HG03103 (cell line): ENCODE measurements at regions not wholly inside any gene's neighbourhood (a gene's known extent, or its start where the extent isn't known, plus 50 kb on each side); places are given as distances from the start of the nearest gene placed in this dataset.

Source experiments
- ATAC-seq: cut with Tn5 transposase; IDR thresholded peaks from one replicate; pipeline ENCODE4 v1.9.1; 2021; ENCODE audit warnings: low read depth; ENCODE audit not compliant: unreplicated experiment

DNA sequence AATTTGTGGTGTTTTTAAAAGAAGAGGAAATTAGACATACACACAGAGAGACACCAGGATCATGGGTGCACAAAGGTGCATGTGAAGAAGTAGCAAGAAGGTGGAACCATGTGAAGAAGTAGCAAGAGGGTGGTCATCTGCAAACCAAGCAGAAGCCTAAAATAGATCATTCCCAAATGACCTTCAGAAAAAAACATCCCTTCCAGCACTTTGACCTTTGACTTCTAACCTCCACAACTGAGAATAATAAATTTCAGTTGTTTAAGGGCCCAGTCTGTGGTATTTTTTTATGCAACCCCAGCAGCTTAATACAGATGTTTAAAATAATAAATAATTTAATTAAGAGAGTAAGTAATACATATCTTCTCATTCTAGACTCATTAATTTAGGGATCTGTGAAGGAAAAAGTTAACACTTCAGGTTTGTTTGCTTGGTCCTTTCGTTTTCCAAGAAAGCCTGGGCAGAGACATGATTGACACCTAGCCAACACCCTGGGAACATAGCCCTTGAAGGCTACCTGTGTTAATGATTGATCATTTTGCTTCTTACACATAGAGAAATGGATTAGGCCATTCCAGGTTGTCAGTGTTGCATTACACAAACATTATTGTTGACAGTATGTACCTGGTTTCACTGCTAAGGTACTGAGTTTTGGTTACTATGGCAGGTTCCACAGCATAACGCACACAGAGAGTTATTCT is 1331.2 kb upstream of the GBE1 start:
- no peak for ATAC-seq

DNA sequence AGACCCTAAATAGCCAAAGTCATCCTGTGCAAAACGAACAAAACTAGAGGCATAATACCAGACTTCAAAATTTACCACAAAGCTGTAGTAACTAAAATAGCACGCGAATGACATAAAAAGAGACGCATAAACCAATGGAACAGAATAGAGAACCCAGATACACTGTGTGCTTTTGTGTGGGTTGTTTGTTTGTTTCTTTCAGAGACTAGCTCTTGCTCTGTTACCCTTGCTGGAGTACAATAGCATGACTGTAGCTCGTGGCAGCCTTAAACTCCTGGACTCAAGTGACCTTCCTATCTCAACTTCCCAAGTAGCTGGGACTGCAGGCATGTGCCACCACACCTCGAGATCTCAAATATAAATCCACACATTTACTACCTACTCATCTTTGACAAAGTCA is 1314.6 kb upstream of the GBE1 start:
- no peak for ATAC-seq

DNA sequence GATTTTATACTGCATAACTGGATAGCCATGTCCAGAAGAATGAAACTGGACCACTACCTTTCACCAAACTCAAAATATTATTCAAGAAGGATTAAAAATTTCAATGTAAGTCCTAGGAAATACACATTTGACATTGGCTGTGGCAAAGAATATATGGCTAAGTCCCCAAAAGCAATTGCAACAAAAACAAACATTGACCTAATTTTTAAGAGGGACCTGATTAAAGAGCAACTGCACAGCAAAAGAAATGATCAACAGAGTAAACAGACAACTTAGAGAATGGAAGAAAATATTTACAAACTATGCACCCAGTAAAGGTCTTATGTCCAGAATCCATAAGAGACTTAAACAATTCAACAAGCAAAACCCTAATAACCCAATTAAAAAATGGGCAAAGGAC is 1313.0 kb upstream of the GBE1 start:
- no peak for ATAC-seq

DNA sequence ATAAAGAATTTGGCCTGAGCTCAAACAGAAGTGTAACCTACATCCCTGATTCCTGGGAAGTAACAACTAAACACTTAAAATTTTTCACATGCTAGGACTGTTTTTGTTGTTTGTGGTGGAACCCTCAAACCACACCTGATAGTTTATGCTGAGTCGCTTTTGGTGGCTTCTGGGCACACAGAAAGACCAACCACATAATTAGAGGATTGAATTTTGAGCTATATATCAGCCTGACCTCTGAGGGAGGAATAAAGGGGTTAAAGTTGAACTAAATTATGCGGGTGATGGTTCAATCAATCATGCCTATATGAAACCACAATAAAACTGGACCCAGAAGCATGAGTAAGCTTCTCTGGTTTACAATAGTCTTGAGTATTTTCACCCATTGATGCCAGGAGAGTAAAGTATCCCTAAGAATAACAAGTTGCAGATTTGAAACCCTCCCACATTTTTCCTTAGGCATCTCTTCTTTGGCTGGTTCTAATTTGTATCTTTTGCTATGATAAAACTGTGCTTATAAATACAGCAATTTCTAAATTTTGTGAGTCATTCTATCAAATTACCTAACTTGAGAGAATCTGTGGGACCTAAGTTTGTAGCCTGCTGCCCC is 1304.5 kb upstream of the GBE1 start:
- no peak for ATAC-seq

DNA sequence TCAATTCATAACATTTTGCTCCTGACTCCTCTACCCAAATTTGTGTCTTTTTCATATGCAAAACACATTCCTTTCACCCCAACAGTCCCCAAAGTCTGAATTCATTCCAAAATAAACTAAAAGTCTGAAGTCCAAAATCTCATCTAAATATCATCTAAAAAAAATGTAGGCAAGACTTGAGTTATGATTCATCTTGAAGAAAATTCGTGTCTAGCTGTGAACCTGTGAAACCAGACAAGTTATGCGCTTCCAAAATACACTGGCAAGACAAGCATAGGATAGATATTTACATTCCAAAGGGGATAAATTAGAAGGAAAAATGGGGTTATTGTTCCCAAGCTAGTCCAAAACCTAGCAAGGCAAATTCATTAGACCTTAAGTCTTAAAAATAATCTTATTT is 1302.0 kb upstream of the GBE1 start:
- ATAC-seq = no peak

DNA sequence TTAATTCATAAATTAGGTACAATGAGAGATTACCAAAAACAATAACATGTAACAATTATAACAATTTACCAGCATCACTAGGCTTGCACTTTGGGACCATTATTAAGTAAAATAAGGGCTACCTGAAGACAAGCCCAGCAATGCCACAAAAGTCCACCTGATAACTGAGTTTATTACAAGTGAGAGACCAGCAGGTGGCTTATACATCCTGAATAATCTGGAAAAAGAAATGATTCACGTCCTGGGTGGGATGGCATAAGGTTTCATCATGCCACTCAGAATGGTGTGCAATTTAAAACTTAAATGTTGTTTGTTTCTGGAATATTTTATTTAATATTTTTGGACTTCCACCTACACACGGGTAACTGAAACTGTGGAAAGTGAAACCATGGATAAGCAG is 1287.1 kb upstream of the GBE1 start:
- ATAC-seq = no peak

DNA sequence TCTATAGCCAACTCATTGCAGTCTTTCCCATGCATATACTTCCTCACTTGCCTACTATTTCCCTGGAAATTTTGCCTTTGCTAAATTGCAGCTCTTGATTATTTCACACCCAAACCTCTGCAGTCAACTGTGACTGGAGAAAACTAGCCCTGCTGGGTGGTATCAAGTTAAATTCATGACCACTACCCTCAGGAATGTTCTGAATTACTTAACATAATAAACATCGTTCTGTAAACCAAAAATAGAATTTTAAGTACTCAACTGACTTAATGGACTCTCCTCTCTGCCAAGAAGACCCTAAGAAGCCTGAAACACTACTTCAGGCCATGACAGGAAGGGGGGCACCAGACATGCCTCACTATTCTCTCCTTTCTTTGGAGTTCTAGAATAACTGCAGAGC is 1278.0 kb upstream of the GBE1 start:
- ATAC-seq = no peak

DNA sequence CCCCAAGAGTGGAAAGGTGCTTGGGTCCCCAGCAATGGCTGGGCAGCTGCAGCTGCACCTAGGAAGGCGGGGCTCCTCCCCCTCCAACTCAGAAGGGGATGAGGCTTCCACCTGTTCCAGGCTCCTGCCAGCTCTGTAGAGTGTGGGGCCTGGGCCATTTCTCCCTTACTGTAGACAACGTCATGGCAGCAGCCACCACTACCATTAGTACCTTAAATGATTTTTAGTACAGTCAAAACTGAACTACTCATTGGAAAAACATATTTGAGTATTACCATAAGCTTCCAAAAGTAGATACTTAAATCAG is 1274.2 kb upstream of the GBE1 start:
- no peak for ATAC-seq

DNA sequence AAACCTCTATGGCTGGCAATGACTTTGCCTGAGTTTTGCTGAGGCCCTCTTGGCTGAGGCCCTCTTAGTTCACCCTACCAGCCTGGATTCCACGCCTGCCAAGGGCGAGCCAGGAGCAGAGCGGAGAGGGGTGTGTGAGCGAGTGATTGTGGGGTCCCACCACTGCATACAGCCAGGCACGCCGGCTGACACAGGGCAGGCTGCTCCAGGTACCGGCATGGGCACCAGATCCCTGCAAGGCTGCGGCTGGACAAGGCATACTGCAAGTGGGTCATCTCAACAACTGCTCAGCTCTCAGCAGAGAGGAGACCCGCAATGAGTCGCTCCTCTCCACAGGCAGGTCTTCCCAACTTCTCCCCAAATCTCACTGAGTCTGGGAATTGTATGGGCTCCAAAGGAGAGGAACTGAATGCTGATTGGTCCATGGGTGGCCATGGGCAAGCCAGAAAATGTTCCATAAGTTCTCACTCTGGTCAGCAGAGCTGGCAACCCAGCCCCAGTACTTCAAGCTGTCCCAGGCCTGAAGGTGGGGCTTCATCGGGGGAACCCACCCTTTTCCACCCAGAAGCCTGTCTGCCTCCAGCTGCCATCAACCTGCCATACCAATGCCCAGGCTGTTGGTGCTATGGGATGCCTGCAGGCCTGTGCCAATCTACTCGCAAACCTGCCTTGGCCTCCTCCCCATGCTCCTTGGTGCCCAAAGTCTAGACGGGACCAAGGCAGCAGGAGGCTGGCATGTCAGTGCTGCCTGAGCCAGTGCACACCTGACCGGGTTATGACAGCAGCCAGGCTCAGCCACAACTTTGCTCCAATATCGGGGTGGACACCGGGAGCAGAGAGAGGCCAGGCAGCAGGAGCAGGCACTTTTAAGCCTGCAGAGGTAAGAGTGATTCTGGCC is 1273.6 kb upstream of the GBE1 start:
- ATAC-seq = no peak

DNA sequence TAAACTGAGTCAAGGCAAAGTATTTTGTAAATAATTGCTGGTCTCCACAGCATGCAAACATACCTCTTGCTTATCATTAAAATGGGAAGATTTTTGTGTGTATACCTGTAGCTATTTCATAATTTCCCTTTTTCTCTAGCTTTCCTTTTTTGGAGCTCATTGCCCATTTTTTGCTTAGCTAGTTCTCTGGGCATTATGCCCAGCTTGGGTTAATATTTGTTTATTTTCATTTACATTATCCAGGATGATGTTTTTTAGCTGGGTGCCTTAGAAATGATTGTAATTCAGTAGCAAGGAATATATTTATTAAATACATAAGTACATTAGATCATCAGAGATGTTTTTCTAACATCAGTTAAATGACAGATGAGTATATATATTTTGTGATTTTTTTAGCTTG is 1271.7 kb upstream of the GBE1 start:
- no peak for ATAC-seq

DNA sequence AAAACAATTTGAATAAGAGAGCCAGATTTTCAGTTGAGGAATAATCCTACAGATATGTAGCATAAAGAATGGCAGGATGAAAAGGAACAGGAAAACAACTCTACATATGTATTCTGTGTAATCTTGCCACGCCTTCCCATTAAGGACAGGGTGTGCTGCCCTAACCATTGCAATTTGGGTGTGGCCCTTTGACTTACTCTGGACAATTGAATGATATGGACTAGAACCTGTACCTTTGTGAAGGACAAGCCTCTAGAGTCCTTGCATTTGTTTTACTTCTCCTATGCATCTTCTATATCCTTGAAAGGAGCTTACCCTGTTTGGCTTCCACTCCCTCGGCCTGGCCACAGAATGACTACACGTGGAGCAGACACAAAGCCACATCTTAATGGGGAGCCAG is 1261.6 kb upstream of the GBE1 start:
- no peak for ATAC-seq

DNA sequence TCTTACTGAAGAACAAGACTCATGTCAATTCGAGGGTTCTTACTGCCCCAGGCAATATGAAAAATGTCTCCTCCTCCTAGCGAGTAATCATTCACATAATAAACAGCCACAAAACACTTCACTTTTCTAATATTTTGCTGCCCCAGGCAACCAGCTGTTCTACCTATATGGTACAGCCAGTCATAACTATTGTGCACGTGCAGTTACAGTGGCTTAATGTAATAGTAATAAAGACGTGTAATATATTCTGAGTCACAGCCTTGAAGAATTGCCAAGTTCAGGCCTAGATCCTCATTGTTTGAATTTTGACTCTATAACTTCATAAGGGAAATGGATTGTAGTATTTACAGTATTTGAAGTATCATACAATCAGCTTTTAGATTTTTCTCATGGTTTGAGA is 1250.0 kb upstream of the GBE1 start:
- no peak for ATAC-seq

DNA sequence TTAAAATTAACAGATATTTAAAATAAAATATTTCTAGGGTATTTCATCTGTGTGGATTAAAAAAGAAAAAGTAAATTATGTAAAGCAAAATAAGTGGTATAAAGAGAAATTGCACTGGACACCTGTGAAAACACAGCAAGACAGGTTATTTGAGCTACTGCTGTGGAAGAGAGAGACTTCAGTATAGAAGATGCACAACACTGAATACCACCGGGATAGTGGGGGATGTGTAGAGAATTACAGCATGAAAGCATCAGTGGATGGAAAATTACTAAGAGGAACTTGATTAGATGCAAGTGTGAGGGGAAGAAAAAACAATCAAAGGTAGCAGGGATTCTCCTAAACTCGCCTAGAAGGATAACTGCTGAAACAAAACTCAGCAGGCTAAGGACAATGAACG is 1242.5 kb upstream of the GBE1 start:
- no peak for ATAC-seq

DNA sequence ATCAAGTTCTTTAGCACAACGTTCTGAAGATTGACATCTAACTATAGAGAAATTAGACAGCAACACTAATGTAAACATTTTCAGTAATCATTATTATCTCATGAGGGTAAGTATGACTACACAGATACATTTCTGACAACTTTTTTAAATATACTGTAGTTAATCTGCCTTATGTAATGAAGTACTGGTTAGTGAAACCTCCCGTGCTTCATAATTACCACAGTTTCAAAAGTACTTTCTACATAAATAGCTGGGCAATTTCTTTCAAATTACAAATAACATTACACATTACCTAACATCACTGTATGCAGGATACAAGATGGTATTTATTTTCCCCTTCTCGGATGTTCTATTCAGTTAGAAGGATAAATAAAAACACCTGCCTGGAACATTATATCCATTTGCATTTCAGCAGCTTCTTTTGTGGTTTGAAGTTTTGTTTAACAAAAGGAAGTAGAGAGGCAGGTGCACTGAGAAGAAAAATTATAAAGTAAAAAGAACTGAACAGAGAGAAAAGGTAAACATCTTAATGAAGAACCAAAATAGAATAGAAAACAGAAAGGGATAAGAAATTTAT is 1241.5 kb upstream of the GBE1 start:
- no peak for ATAC-seq

DNA sequence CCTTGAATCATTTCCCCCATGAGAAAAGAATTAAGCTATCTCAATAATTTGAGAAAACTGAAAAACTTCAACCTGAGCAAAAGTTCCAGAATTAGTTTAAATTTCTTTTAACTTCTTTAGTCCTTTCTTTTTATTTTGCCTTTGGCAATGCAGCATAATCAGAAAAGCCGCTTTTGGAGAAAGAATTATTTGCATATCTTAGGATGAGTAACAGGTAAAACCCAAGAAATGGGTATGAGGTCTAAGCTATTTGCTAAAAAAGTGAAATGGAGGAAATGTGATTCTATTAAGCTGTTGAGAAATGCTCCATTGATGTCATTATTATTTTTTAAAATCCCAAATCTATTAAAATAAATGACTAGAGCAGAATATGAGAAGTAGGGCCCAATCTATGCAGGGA is 1238.3 kb upstream of the GBE1 start:
- ATAC-seq = no peak

DNA sequence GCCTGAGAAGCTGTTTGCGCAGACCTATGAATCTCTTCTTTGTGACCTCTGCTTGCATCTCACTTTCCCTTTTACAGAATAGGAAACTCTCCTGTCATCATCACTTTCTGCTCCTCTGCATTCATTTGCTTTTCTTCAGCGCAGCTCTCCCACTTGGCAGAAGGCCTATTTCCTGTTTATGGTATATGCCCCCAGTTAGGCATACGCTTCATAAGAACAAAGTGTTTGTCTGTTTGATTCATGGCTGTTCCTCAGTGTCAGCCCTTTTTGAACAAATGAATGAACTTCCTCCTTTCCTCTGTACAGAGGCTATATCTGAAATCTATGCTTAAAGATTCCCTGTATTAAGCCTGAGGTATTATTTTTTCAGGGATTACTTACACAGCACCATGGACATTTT is 1216.9 kb upstream of the GBE1 start:
- no peak for ATAC-seq

DNA sequence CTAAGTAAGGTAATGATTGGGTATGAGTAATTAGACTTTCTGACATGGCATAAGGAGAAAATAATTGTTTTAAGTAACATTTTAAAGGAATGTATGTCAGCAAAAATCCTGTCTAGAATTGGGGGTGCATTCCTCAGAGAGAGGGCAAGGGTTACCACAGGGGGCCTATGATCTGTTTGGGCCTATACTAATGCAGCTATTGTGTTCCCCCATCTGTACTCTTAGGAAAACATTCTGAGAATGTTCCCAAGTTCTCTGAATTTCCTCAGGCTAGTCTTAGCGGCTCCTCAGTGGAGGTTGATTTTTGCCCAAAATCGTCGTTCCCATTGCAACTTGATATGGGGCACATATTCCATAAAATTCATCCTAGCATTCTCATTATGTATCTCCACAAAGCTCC is 1216.4 kb upstream of the GBE1 start:
- no peak for ATAC-seq

DNA sequence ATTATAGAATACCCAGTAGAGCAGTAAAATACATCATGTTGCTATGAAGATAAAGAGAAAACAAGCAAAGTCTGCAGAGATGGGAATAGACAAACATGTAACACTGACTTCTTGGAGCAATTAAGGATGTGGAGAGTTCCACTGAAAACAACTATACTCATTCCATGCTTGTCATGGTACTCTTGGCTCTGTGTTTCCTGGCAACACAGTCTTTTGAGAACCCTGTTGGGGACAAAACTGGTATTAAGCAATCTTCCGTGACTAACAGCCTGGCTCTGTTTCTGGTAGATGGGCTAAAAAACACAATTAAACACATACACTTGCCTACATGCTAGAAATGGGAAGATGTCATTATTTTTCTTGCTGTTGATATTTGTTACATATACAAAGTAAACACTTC is 1212.3 kb upstream of the GBE1 start:
- no peak for ATAC-seq

DNA sequence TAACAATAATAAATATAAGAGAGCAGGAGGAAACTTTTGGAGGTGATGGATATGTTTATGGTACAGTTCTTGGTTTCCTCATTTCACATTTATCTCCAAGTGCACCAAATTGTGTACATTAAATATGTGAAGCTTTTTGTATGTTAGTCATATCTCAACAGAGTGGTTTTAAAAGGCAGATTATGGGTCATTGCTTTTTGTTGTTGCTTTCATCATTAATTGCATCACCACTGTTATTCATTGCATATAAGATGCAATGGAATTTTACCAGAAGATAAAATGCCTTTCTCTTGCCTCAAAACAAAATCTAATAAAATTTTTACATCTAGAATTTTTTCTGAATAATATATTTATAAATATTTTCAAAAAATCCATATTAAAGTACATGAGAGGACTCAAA is 1198.9 kb upstream of the GBE1 start:
- no peak for ATAC-seq

DNA sequence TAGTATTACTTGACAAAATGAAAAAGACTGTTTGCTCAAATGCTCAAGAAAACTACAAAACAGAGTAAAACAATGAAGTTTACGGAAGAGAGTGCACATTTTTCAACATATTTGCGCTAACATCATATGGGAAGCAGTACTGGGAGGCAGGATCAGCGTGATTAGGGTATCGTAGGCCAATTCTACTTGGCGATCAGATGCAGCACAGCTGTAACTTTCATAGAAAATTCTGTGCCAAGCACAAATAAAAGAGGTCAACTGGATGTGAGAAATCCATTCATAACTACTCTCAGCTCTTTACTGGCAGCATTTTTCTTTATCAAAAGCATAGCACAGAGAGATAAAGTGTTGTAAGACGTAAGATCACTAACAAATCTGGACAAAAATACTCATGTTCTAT is 1196.3 kb upstream of the GBE1 start:
- ATAC-seq = no peak

DNA sequence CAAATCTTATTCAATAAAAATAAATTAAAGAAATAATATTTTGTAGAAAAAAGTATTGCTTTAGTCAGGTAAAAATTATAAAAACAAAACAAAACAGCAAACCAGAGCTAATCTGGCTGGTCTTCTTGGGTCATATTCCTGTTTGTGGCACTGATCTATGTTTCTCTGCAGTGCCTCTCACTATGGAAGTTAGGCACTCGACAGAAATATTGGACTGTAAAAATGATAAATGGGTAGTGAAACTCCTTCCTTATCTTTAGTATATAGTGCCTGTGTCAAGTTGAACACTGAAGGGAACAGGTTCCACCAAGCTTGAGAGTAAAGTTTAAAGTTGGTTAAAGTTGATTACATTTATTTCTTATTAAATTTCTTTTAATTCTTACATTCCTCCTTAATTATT is 1195.6 kb upstream of the GBE1 start:
- no peak for ATAC-seq

DNA sequence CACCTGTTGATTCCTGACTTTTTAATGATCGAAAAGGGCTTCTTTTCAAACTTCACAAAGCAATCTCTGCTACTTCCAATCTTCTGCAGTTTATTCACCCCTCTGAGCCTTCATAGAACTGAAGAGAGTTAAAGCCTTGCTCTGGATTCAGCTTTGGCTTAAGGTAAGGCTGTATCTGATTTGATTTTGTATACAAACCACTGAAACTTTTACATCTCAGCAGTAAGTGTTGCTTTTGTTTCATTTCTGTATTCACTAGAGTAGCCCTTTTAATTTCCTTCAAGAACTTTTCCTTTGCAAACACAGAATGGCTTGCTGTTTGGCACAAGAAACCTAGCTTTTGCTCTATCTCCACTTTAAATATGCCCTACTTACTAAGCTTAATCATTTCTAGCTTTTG is 1193.0 kb upstream of the GBE1 start:
- ATAC-seq = no peak
